Fibroblast of the aortic adventitia (primary cell): ENCODE measurements at regions not wholly inside any gene's neighbourhood (a gene's known extent, or its start where the extent isn't known, plus 50 kb on each side); places are given as distances from the start of the nearest gene placed in this dataset.

Source experiments
- DNase-seq: peaks from one replicate; pipeline ENCODE4 v3.0.0-alpha.2; 2010; ENCODE audit warnings: low read depth
- H3K4me3 ChIP-seq: 2 replicates; pipeline ENCODE4 v1.5.1; 2011; ENCODE audit warnings: low read depth, mild to moderate bottlenecking, control low read depth, low read length, moderate library complexity
- CTCF ChIP-seq: IDR thresholded peaks from 2 replicates; pipeline ENCODE4 v1.5.1; 2011; ENCODE audit warnings: mild to moderate bottlenecking, low read length, control low read depth, inconsistent platforms; ENCODE audit not compliant: insufficient read depth

- DNase-seq: no peak
- TF ChIP-seq CTCF: no peak
- H3K4me3 ChIP-seq: no peak overlapping the region
Observed at GRCh38 chr12:17592472-17592871, 497.5 kb downstream of the RERGL start.

- DNase-seq: no peak
- H3K4me3 ChIP-seq: no peak overlapping the region
- no peak for TF ChIP-seq CTCF
Observed at GRCh38 chr12:17591005-17591681, 498.9 kb downstream of the RERGL start.

GRCh38 chr12:17588968-17589367 is 501.0 kb downstream of the RERGL start:
- peak; percentile 2 for TF ChIP-seq CTCF
- H3K4me3 ChIP-seq: no peak overlapping the region
- no peak for DNase-seq

- TF ChIP-seq CTCF: no peak
- no peak for DNase-seq
- no peak overlapping the region for H3K4me3 ChIP-seq
Observed at GRCh38 chr12:17579205-17580026, 510.6 kb downstream of the RERGL start.

- no peak for DNase-seq
- no peak overlapping the region for H3K4me3 ChIP-seq
- TF ChIP-seq CTCF: no peak
Observed at GRCh38 chr12:17577405-17577804, 512.6 kb downstream of the RERGL start.

- DNase-seq: no peak
- no peak overlapping the region for H3K4me3 ChIP-seq
- TF ChIP-seq CTCF: no peak
Observed at GRCh38 chr12:17572250-17572649, 517.7 kb downstream of the RERGL start.
